IMR-90 (cell line): ENCODE measurements at regions not wholly inside any gene's neighbourhood (a gene's known extent, or its start where the extent isn't known, plus 50 kb on each side); places are given as distances from the start of the nearest gene placed in this dataset.
A peak's percentile ranks its signal among the peaks of the same experiment; 100 is the strongest.

Source experiments
- ATAC-seq: fragments of 200-7000 bp; cut with Tn5 transposase; 2 replicates; pipeline ENCODE4 v1.9.1; 2020; ENCODE audit warnings: low read depth, mild to moderate bottlenecking, moderate library complexity
- BruUV-seq: library from RNA; stranded (reverse); fragments of 400-500 nt; replicated peaks from 2 replicates; lab custom pipeline; 2021; lab: Mats Ljungman, UMichigan
- CTCF ChIA-PET: fragments of 300-600 bp; formaldehyde crosslinking; extraction: SDS; loops from one replicate; lab custom pipeline; 2021; ENCODE audit warnings: antibody characterized with exemption; lab: Yijun Ruan, JAX
- POLR2A ChIA-PET: fragments of 300-600 bp; sonication (Branson Sonifier 250); formaldehyde crosslinking; loops from one replicate; lab custom pipeline; 2022; ENCODE audit warnings: antibody characterized with exemption; ENCODE audit not compliant: unreplicated experiment; lab: Charles Lee
- DNase-seq: peaks from one replicate; pipeline ENCODE4 v3.0.0; 2013
- H2AFZ ChIP-seq: replicated peaks from 2 replicates; pipeline ENCODE3; 2013; ENCODE audit warnings: low read length, mild to moderate bottlenecking; ENCODE audit not compliant: poor library complexity
- H2AK5ac ChIP-seq: 2 replicates; pipeline ENCODE4 v1.6.1; 2013; ENCODE audit warnings: low read depth, low read length, inconsistent platforms
- H2AK9ac ChIP-seq: replicated peaks from 2 replicates; pipeline ENCODE3; 2013; ENCODE audit warnings: mild to moderate bottlenecking, low read depth, low read length, moderate library complexity; ENCODE audit not compliant: poor library complexity
- H2BK120ac ChIP-seq: 2 replicates; pipeline ENCODE4 v1.6.1; 2013; ENCODE audit warnings: low read depth, low read length, inconsistent platforms
- H2BK15ac ChIP-seq: 3 replicates; pipeline ENCODE4 v1.6.1; 2013; ENCODE audit warnings: low read depth, low read length, inconsistent platforms
- H2BK20ac ChIP-seq: 2 replicates; pipeline ENCODE4 v1.6.1; 2013; ENCODE audit warnings: low read depth, mild to moderate bottlenecking, inconsistent platforms, low read length, moderate library complexity
- H2BK5ac ChIP-seq: 2 replicates; pipeline ENCODE4 v1.6.1; 2013; ENCODE audit warnings: mild to moderate bottlenecking, low read depth, low read length, inconsistent platforms; ENCODE audit not compliant: poor library complexity, severe bottlenecking
- H3K14ac ChIP-seq: replicated peaks from 2 replicates; pipeline ENCODE4 v1.6.1; 2013; ENCODE audit warnings: low read depth, low read length, inconsistent platforms
- H3K18ac ChIP-seq: 2 replicates; pipeline ENCODE4 v1.6.1; 2013; ENCODE audit warnings: low read depth, low read length, control low read depth
- H3K23ac ChIP-seq: 2 replicates; pipeline ENCODE4 v1.6.1; 2013; ENCODE audit warnings: low read depth, low read length, inconsistent platforms
- H3K27ac ChIP-seq: 2 replicates; pipeline ENCODE4 v1.5.1; 2013; ENCODE audit warnings: mild to moderate bottlenecking, control low read depth, low read length; ENCODE audit not compliant: insufficient read depth
- H3K27me3 ChIP-seq: 2 replicates; pipeline ENCODE4 v1.6.1; 2013; ENCODE audit warnings: low read length; ENCODE audit not compliant: control insufficient read depth, insufficient read depth
- H3K36me3 ChIP-seq: 2 replicates; pipeline ENCODE4 v1.6.1; 2013; ENCODE audit warnings: low read length, mixed read lengths; ENCODE audit not compliant: control insufficient read depth, insufficient read depth
- H3K4ac ChIP-seq: 2 replicates; pipeline ENCODE4 v1.6.1; 2013; ENCODE audit warnings: low read depth, low read length, inconsistent platforms
- H3K4me1 ChIP-seq: 2 replicates; pipeline ENCODE4 v1.6.1; 2013; ENCODE audit warnings: low read length, mixed read lengths; ENCODE audit not compliant: control insufficient read depth, insufficient read depth
- H3K4me2 ChIP-seq: 2 replicates; pipeline ENCODE4 v1.6.1; 2013; ENCODE audit warnings: low read depth, mild to moderate bottlenecking, control low read depth, low read length, moderate library complexity
- H3K4me3 ChIP-seq: 2 replicates; pipeline ENCODE4 v1.5.1; 2013; ENCODE audit warnings: low read depth, mild to moderate bottlenecking, control low read depth, low read length, moderate library complexity; ENCODE audit not compliant: insufficient read depth
- H3K56ac ChIP-seq: 2 replicates; pipeline ENCODE4 v1.6.1; 2013; ENCODE audit warnings: low read length, inconsistent platforms; ENCODE audit not compliant: insufficient read depth; ENCODE audit errors: extremely low read depth
- H3K79me1 ChIP-seq, 2 experiments: 2 replicates each; pipeline ENCODE4 v1.6.1; 2013; ENCODE audit warnings: low read length in 2 of 2, inconsistent platforms in 1 of 2, low read depth in 1 of 2
- H3K9ac ChIP-seq: 2 replicates; pipeline ENCODE4 v1.6.1; 2013; ENCODE audit warnings: low read depth, low read length, control low read depth
- H3K9me1 ChIP-seq: 2 replicates; pipeline ENCODE4 v1.6.1; 2013; ENCODE audit warnings: low read length, inconsistent platforms; ENCODE audit not compliant: insufficient read depth
- H3K9me3 ChIP-seq: 2 replicates; pipeline ENCODE4 v1.6.1; 2013; ENCODE audit warnings: low read length; ENCODE audit not compliant: control insufficient read depth, insufficient read depth
- H4K20me1 ChIP-seq: 2 replicates; pipeline ENCODE4 v1.6.1; 2013; ENCODE audit warnings: low read length, inconsistent platforms; ENCODE audit not compliant: insufficient read depth
- H4K5ac ChIP-seq: 2 replicates; pipeline ENCODE4 v1.6.1; 2013; ENCODE audit warnings: mild to moderate bottlenecking, low read depth, low read length, control low read depth
- H4K8ac ChIP-seq, 2 experiments: 2 replicates each; pipeline ENCODE4 v1.6.1; 2013; ENCODE audit warnings: low read depth in 2 of 2, low read length in 2 of 2, control low read depth in 1 of 2, inconsistent platforms in 1 of 2
- H4K91ac ChIP-seq: 2 replicates; pipeline ENCODE4 v1.6.1; 2013; ENCODE audit warnings: low read depth, low read length, inconsistent platforms; ENCODE audit not compliant: insufficient read depth
- BHLHE40 ChIP-seq: fragments of 150-350 bp; IDR thresholded peaks from 2 replicates; pipeline ENCODE4 v1.6.1; 2016; ENCODE audit warnings: mild to moderate bottlenecking, low read depth, low read length
- CEBPB ChIP-seq: IDR thresholded peaks from 2 replicates; pipeline ENCODE4 v1.6.1; 2012; ENCODE audit warnings: low read depth, low read length, improper control_type of control experiment
- CHD1 ChIP-seq: IDR thresholded peaks from 2 replicates; pipeline ENCODE4 v1.6.1; 2012; ENCODE audit warnings: low read depth, low read length, improper control_type of control experiment
- ELK1 ChIP-seq: fragments of 150-350 bp; IDR thresholded peaks from 2 replicates; pipeline ENCODE4 v1.6.1; 2016; ENCODE audit warnings: low read depth, mild to moderate bottlenecking, low read length, moderate library complexity, borderline replicate concordance
- FOS ChIP-seq: fragments of 150-350 bp; IDR thresholded peaks from 2 replicates; pipeline ENCODE4 v1.6.1; 2016; ENCODE audit warnings: low read depth, low read length
- MAFK ChIP-seq: IDR thresholded peaks from 2 replicates; pipeline ENCODE4 v1.6.1; 2012; ENCODE audit warnings: low read depth, low read length, improper control_type of control experiment
- MAZ ChIP-seq: IDR thresholded peaks from 2 replicates; pipeline ENCODE4 v1.6.1; 2012; ENCODE audit warnings: low read depth, mild to moderate bottlenecking, low read length, improper control_type of control experiment, moderate library complexity, borderline replicate concordance
- MXI1 ChIP-seq: IDR thresholded peaks from 2 replicates; pipeline ENCODE4 v1.6.1; 2012; ENCODE audit warnings: low read depth, mild to moderate bottlenecking, low read length, moderate library complexity, borderline replicate concordance
- NFE2L2 ChIP-seq: fragments of 150-350 bp; IDR thresholded peaks from 2 replicates; pipeline ENCODE4 v1.6.1; 2016; ENCODE audit warnings: low read depth, mild to moderate bottlenecking, low read length
- POLR2A ChIP-seq: IDR thresholded peaks from 2 replicates; pipeline ENCODE4 v1.6.1; 2012; ENCODE audit warnings: mild to moderate bottlenecking, low read depth, low read length
- RAD21 ChIP-seq: IDR thresholded peaks from 2 replicates; pipeline ENCODE4 v1.6.1; 2012; ENCODE audit warnings: low read length, improper control_type of control experiment
- RCOR1 ChIP-seq: IDR thresholded peaks from 2 replicates; pipeline ENCODE4 v1.6.1; 2012; ENCODE audit warnings: mild to moderate bottlenecking, low read length, improper control_type of control experiment; ENCODE audit not compliant: insufficient replicate concordance
- RFX5 ChIP-seq: IDR thresholded peaks from 2 replicates; pipeline ENCODE4 v1.8.0; 2012; ENCODE audit warnings: low read depth, mild to moderate bottlenecking, low read length, moderate library complexity
- USF2 ChIP-seq: fragments of 150-350 bp; IDR thresholded peaks from 2 replicates; pipeline ENCODE4 v1.6.1; 2017; ENCODE audit warnings: mild to moderate bottlenecking, antibody characterized with exemption, low read length, low read depth
- WGBS, 2 experiments: methylation state at CpG; one replicate each; pipeline versions ENCODE4 v1.1.5 to v1.1.7; 2013; ENCODE audit warnings: missing lambda C conversion rate in 2 of 2; ENCODE audit not compliant: insufficient read length in 1 of 2; ENCODE audit errors: extremely low coverage in 2 of 2; 5-methylcytosine and 5-hydroxymethylcytosine counted together
- dilution Hi-C: fragments of 300-500 bp; cut with HindIII; formaldehyde crosslinking; loops from one replicate; pipeline ENCODE4 v1.14.3; 2018; ENCODE audit warnings: low sequenced_read_pairs; ENCODE audit not compliant: unreplicated experiment
- in situ Hi-C: fragments of 300-500 bp; cut with MboI; formaldehyde crosslinking; loops from 3 replicates; pipeline ENCODE4 v1.14.3; 2019; ENCODE audit warnings: low sequenced_read_pairs, inconsistent platforms, mixed read lengths
- intact Hi-C: fragments of 100-400 bp; cut with micrococcal nuclease; formaldehyde crosslinking; loops from 2 replicates; pipeline ENCODE4 v1.10.0; 2022

GRCh38 chr7:131105799-131106680 lies 221.6 kb upstream of the MKLN1 start:
- POLR2A ChIA-PET, result interaction anchor here (0.6 to 0.7 kb wide), 3 partner anchors 38 to 293 kb away, joined by 4 to 7 read pairs (median 4); no protein-coding TSS in a partner anchor
- peak overlapping the region; percentile 80 for H3K4me3 ChIP-seq
- peak overlapping the region; percentile 35 for H4K91ac ChIP-seq
- peak overlapping the region; percentile 86 for H3K27ac ChIP-seq
- H2BK20ac ChIP-seq, result 0 out of 2 replicates have a peak overlapping the region, but pooled peaks have one; percentile 30
- peaks cover 41% of the 10 kb centered on the region for H4K20me1 ChIP-seq
- peak overlapping the region; percentile 82 for H3K9ac ChIP-seq
- H3K36me3 ChIP-seq, result no peaks in the 10 kb centered on the region; the same call in 1 of the 2 replicates
- peak overlapping the region; percentile 35; the same call in 1 of the 2 replicates for H2BK120ac ChIP-seq
- peak overlapping the region; percentile 71 for H4K5ac ChIP-seq
- H3K27me3 ChIP-seq, result no peaks in the 10 kb centered on the region
- peak overlapping the region; percentile 15 to 53; a peak in 2 of 4 replicates for H4K8ac ChIP-seq
- H3K4me2 ChIP-seq, result peak overlapping the region; percentile 95
- peaks cover 7% of the 10 kb centered on the region for H3K4me1 ChIP-seq
- H2BK15ac ChIP-seq, result no peak overlapping the region
- DNase-seq, result peak; percentile 70
- ATAC-seq, result peak; percentile 56
- peak overlapping the region; percentile 47 for H2AK5ac ChIP-seq
- peak overlapping the region; percentile 81 for H3K14ac ChIP-seq
- peak overlapping the region; percentile 83 for H2BK5ac ChIP-seq
- no peaks in the 10 kb centered on the region for H3K9me3 ChIP-seq
- H2AFZ ChIP-seq, result peak overlapping the region; percentile 93
- peak overlapping the region; percentile 54 for H3K23ac ChIP-seq
- in situ Hi-C loops (no loop called here), intact Hi-C loops (loop anchor here (2.0 to 5.0 kb wide), 7 partner anchors 29 to 546 kb away; no protein-coding TSS in a partner anchor), dilution Hi-C loops (no loop called here)
- H3K56ac ChIP-seq, result peak overlapping the region; percentile 61
- peak overlapping the region; percentile 94 for H2AK9ac ChIP-seq
- peaks cover 8% of the 10 kb centered on the region; the same call in 1 of the 2 replicates for H3K9me1 ChIP-seq
- WGBS, 2 experiments, result 0% methylated on average over 66 of the region's 110 CpGs; no CpG with 5 or more reads in 1 of the 2 experiments
- peak overlapping the region; percentile 86 for H3K18ac ChIP-seq
- no TSS peak for BruUV-seq
- peaks cover 21 to 71% of the 10 kb centered on the region in 2 experiments for H3K79me1 ChIP-seq
- H3K4ac ChIP-seq, result peak overlapping the region; percentile 73
- CTCF ChIA-PET, result interaction anchor here (0.5 to 1.1 kb wide), 3 partner anchors 37 to 377 kb away, joined by 3 to 5 read pairs (median 4); no protein-coding TSS in a partner anchor
- TF ChIP-seq NFE2L2 (no peak), BHLHE40 (peak; percentile 88), USF2 (peak; percentile 77), ELK1 (no peak), RAD21 (no peak), CHD1 (peak; percentile 96), MXI1 (peak; percentile 60), MAZ (peak; percentile 79; the same call in 1 of the 2 replicates), FOS (0 out of 2 replicates have a peak, but pooled peaks have one; percentile 2), MAFK (no peak), RFX5 (no peak), POLR2A (peak; percentile 96), CEBPB (peak; percentile 71), RCOR1 (no peak)
